OCI-LY7 (cell line): ENCODE measurements at regions not wholly inside any gene's neighbourhood (a gene's known extent, or its start where the extent isn't known, plus 50 kb on each side); places are given as distances from the start of the nearest gene placed in this dataset.

Source experiments
- BruUV-seq: library from RNA; stranded (reverse); fragments of 400-500 nt; replicated peaks from 2 replicates; lab custom pipeline; 2021; lab: Mats Ljungman, UMichigan
- CTCF ChIA-PET: fragments of 300-600 bp; sonication (Branson Sonifier 250); formaldehyde crosslinking; loops from one replicate; lab custom pipeline; 2022; ENCODE audit warnings: antibody characterized with exemption; ENCODE audit not compliant: unreplicated experiment; lab: Charles Lee
- POLR2A ChIA-PET: fragments of 300-600 bp; sonication (Branson Sonifier 250); formaldehyde crosslinking; loops from one replicate; lab custom pipeline; 2022; ENCODE audit warnings: antibody characterized with exemption; lab: Charles Lee
- DNase-seq: peaks from one replicate; pipeline ENCODE4 v3.0.0-alpha.2; 2015; ENCODE audit warnings: low spot score
- H2AFZ ChIP-seq: fragments of 200-600 bp; sonication (generic), shearing (Covaris generic); 2 replicates; pipeline ENCODE4 v1.6.1; 2014; ENCODE audit warnings: mild to moderate bottlenecking, antibody characterized with exemption, low read length, moderate library complexity
- H3K27ac ChIP-seq: fragments of 200-600 bp; sonication (generic); 2 replicates; pipeline ENCODE4 v1.5.1; 2014; ENCODE audit warnings: mixed run types, low read depth, mild to moderate bottlenecking, moderate library complexity, low read length, inconsistent platforms; ENCODE audit not compliant: poor library complexity, severe bottlenecking
- H3K36me3 ChIP-seq: fragments of 200-600 bp; sonication (generic); 2 replicates; pipeline ENCODE4 v1.6.1; 2014; ENCODE audit warnings: mild to moderate bottlenecking, antibody characterized with exemption, low read length, moderate library complexity, mixed read lengths; ENCODE audit not compliant: insufficient read depth
- H3K4me1 ChIP-seq: fragments of 200-600 bp; sonication (generic); 2 replicates; pipeline ENCODE4 v1.5.1; 2014; ENCODE audit warnings: mild to moderate bottlenecking, low read length; ENCODE audit not compliant: insufficient read depth, poor library complexity, severe bottlenecking
- H3K4me2 ChIP-seq: fragments of 200-600 bp; sonication (generic); 2 replicates; pipeline ENCODE4 v1.6.1; 2014; ENCODE audit warnings: mild to moderate bottlenecking, low read length
- H3K4me3 ChIP-seq: fragments of 200-600 bp; sonication (generic); 2 replicates; pipeline ENCODE4 v1.5.1; 2014; ENCODE audit warnings: mild to moderate bottlenecking, low read depth, low read length; ENCODE audit not compliant: poor library complexity, severe bottlenecking
- H3K79me2 ChIP-seq: fragments of 200-600 bp; sonication (generic); 2 replicates; pipeline ENCODE4 v1.6.1; 2016; ENCODE audit warnings: low read depth, mild to moderate bottlenecking, low read length, moderate library complexity, mixed read lengths; ENCODE audit not compliant: insufficient read depth
- H3K9me2 ChIP-seq: fragments of 200-600 bp; sonication (generic); 2 replicates; pipeline ENCODE4 v1.6.1; 2016; ENCODE audit warnings: mild to moderate bottlenecking, low read length, mixed read lengths; ENCODE audit not compliant: insufficient read depth
- H3K9me3 ChIP-seq: fragments of 200-600 bp; sonication (generic); 2 replicates; pipeline ENCODE4 v1.6.1; 2014; ENCODE audit warnings: mild to moderate bottlenecking, mixed run types, low read length, mixed read lengths
- H4K20me1 ChIP-seq: fragments of 200-600 bp; sonication (generic); 2 replicates; pipeline ENCODE4 v1.6.1; 2014; ENCODE audit warnings: mild to moderate bottlenecking, antibody characterized with exemption, low read length, moderate library complexity, mixed read lengths; ENCODE audit not compliant: insufficient read depth
- EZH2phosphoT487 ChIP-seq: fragments of 200-600 bp; sonication (generic); IDR thresholded peaks from 2 replicates; pipeline ENCODE4 v1.6.1; 2018; ENCODE audit warnings: low read depth, borderline replicate concordance, mild to moderate bottlenecking, mixed run types, antibody characterized with exemption, low read length, moderate library complexity, mixed read lengths
- intact Hi-C: fragments of 100-400 bp; cut with micrococcal nuclease; formaldehyde crosslinking; loops from one replicate; pipeline ENCODE4 v1.10.0; 2022; ENCODE audit not compliant: unreplicated experiment
- TF ChIP-seq, protein P1 (sequence below): fragments of 200-600 bp; sonication (generic); conservative IDR thresholded peaks from 2 replicates; pipeline ENCODE4 v1.5.1; 2014; ENCODE audit warnings: mild to moderate bottlenecking, antibody characterized with exemption, low read length, moderate library complexity, mixed read lengths

- TF ChIP-seq, protein P1, sequence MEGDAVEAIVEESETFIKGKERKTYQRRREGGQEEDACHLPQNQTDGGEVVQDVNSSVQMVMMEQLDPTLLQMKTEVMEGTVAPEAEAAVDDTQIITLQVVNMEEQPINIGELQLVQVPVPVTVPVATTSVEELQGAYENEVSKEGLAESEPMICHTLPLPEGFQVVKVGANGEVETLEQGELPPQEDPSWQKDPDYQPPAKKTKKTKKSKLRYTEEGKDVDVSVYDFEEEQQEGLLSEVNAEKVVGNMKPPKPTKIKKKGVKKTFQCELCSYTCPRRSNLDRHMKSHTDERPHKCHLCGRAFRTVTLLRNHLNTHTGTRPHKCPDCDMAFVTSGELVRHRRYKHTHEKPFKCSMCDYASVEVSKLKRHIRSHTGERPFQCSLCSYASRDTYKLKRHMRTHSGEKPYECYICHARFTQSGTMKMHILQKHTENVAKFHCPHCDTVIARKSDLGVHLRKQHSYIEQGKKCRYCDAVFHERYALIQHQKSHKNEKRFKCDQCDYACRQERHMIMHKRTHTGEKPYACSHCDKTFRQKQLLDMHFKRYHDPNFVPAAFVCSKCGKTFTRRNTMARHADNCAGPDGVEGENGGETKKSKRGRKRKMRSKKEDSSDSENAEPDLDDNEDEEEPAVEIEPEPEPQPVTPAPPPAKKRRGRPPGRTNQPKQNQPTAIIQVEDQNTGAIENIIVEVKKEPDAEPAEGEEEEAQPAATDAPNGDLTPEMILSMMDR: no peak
- no peak for TF ChIP-seq EZH2phosphoT487
- CTCF ChIA-PET: no interaction called here
- no peak for DNase-seq
- no peaks in the 10 kb centered on the region for H3K9me3 ChIP-seq
- no TSS peak for BruUV-seq
- H3K27ac ChIP-seq: no peak overlapping the region
- no peaks in the 10 kb centered on the region for H3K79me2 ChIP-seq
- H3K4me1 ChIP-seq: no peaks in the 10 kb centered on the region
- no peaks in the 10 kb centered on the region for H3K36me3 ChIP-seq
- no peaks in the 10 kb centered on the region for H3K9me2 ChIP-seq
- H4K20me1 ChIP-seq: no peaks in the 10 kb centered on the region
- H3K4me2 ChIP-seq: no peak overlapping the region
- intact Hi-C loops: no loop called here
- H3K4me3 ChIP-seq: no peak overlapping the region
- H2AFZ ChIP-seq: no peak overlapping the region
- POLR2A ChIA-PET: no interaction called here
Measured at GRCh38 chr4:36676139-36677050, 395.0 kb downstream of the DTHD1 start.

DNA sequence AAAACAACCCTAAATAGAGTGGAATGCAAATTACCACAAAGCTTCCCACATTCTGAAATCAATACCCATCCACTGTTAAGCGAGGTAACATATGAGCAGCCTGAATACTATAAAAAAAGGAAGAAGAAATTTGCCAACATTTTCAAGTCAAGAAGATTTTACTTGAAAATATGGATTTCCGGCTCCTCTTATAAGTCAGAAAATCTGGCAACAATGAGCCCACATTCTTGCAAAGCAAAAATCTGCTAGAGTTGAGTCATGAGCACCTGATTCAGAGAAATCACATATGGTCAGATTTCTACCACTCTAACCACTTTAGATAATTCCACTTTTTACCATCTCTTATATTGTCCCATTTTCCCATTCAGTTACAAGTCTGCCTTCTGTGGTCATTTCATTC lies 395.7 kb downstream of the DTHD1 start:
- Histone ChIP-seq H4K20me1 (no peaks in the 10 kb centered on the region), H3K9me2 (no peaks in the 10 kb centered on the region), H3K4me2 (no peak overlapping the region), H3K4me3 (no peak overlapping the region), H3K9me3 (no peaks in the 10 kb centered on the region), H3K4me1 (no peaks in the 10 kb centered on the region), H2AFZ (no peak overlapping the region), H3K79me2 (no peaks in the 10 kb centered on the region), H3K27ac (no peak overlapping the region), H3K36me3 (no peaks in the 10 kb centered on the region)
- intact Hi-C loops: no loop called here
- BruUV-seq: no TSS peak
- no peak for DNase-seq
- POLR2A ChIA-PET: no interaction called here
- CTCF ChIA-PET: no interaction called here
- no peak for TF ChIP-seq EZH2phosphoT487
- TF ChIP-seq, protein P1: no peak

- no TSS peak for BruUV-seq
- no peak for DNase-seq
- Histone ChIP-seq H3K9me3 (no peaks in the 10 kb centered on the region), H3K4me2 (no peak overlapping the region), H3K27ac (no peak overlapping the region), H3K79me2 (no peaks in the 10 kb centered on the region), H3K4me3 (no peak overlapping the region), H3K36me3 (no peaks in the 10 kb centered on the region), H4K20me1 (no peaks in the 10 kb centered on the region), H2AFZ (no peak overlapping the region), H3K4me1 (no peaks in the 10 kb centered on the region), H3K9me2 (no peaks in the 10 kb centered on the region)
- TF ChIP-seq, protein P1: no peak
- no peak for TF ChIP-seq EZH2phosphoT487
- intact Hi-C loops: no loop called here
- ChIA-PET POLR2A (no interaction called here), CTCF (no interaction called here)
Measured at GRCh38 chr4:36677874-36678273, 396.5 kb downstream of the DTHD1 start.
